ENCODE measurements at regions not wholly inside any gene's neighbourhood (a gene's known extent, or its start where the extent isn't known, plus 50 kb on each side); places are given as distances from the start of the nearest gene placed in this dataset.
"Not testable (repeated sequence)": the region's sequence is repeated elsewhere in the genome, so short reads cannot be mapped to it uniquely, and the experiment has no call there.

GRCh38 chr6:168192901-168193815 is 114.1 kb upstream of the FRMD1 start:
- DNase-seq: no peak

- DNase-seq: no peak
Observed at GRCh38 chr6:168192195-168192900, 113.3 kb upstream of the FRMD1 start.

- no peak for DNase-seq
Observed at GRCh38 chr6:168190646-168191443, 111.8 kb upstream of the FRMD1 start.

GRCh38 chr6:168190014-168190405 is 111.0 kb upstream of the FRMD1 start:
- no peak for DNase-seq

- DNase-seq: no peak
Observed at GRCh38 chr6:168189200-168190013, 110.4 kb upstream of the FRMD1 start.

- DNase-seq: no peak
Observed at GRCh38 chr6:168188369-168189199, 109.6 kb upstream of the FRMD1 start.

GRCh38 chr6:168186438-168186837 is 107.4 kb upstream of the FRMD1 start:
- no peak for DNase-seq

GRCh38 chr6:168186018-168186417 is 107.0 kb upstream of the FRMD1 start:
- DNase-seq: not testable (repeated sequence)

- DNase-seq: no peak
Observed at GRCh38 chr6:168184701-168185100, 105.7 kb upstream of the FRMD1 start.

GRCh38 chr6:168183613-168183970 is 104.6 kb upstream of the FRMD1 start:
- DNase-seq: no peak

- no peak for DNase-seq
Observed at GRCh38 chr6:168182908-168183612, 104.0 kb upstream of the FRMD1 start.

- DNase-seq: no peak
Observed at GRCh38 chr6:168182366-168182765, 103.4 kb upstream of the FRMD1 start.

- DNase-seq: no peak
Observed at GRCh38 chr6:168181876-168182275, 102.9 kb upstream of the FRMD1 start.

- no peak for DNase-seq
Observed at GRCh38 chr6:168181316-168181715, 102.3 kb upstream of the FRMD1 start.

GRCh38 chr6:168180548-168181011 is 101.6 kb upstream of the FRMD1 start:
- DNase-seq: no peak

GRCh38 chr6:168179702-168180382 is 100.8 kb upstream of the FRMD1 start:
- no peak for DNase-seq

- DNase-seq: no peak
Observed at GRCh38 chr6:168179133-168179532, 100.1 kb upstream of the FRMD1 start.

GRCh38 chr6:168177103-168177891 is 98.3 kb upstream of the FRMD1 start:
- no peak for DNase-seq
